Neural progenitor cell (in vitro differentiated cells): ENCODE measurements at regions not wholly inside any gene's neighbourhood (a gene's known extent, or its start where the extent isn't known, plus 50 kb on each side); places are given as distances from the start of the nearest gene placed in this dataset.

Experiments
- DNase-seq: peaks from one replicate; pipeline ENCODE4 v3.0.0-alpha.2; 2016; ENCODE audit warnings: low spot score
- H2AFZ ChIP-seq: fragments of 200-600 bp; sonication (generic); replicated peaks from 2 replicates; pipeline ENCODE4 v1.6.1; 2016; ENCODE audit warnings: antibody characterized with exemption
- H3F3A ChIP-seq: fragments of 200-600 bp; sonication (generic); 2 replicates; pipeline ENCODE4 v1.6.1; 2016; ENCODE audit warnings: antibody characterized with exemption, low read depth
- H3K27ac ChIP-seq: fragments of 200-600 bp; sonication (generic); 2 replicates; pipeline ENCODE4 v1.5.1; 2016; ENCODE audit warnings: mild to moderate bottlenecking
- H3K27me3 ChIP-seq: fragments of 200-600 bp; sonication (generic); 2 replicates; pipeline ENCODE4 v1.6.1; 2016; ENCODE audit warnings: mild to moderate bottlenecking, moderate library complexity
- H3K36me3 ChIP-seq: fragments of 200-600 bp; sonication (generic); 2 replicates; pipeline ENCODE4 v1.5.1; 2016
- H3K4me1 ChIP-seq: fragments of 200-600 bp; sonication (generic); 2 replicates; pipeline ENCODE4 v1.6.1; 2016; ENCODE audit warnings: mixed run types
- H3K4me2 ChIP-seq: fragments of 200-600 bp; sonication (generic); 2 replicates; pipeline ENCODE4 v1.6.1; 2016
- H3K4me3 ChIP-seq: fragments of 200-600 bp; sonication (generic); 2 replicates; pipeline ENCODE4 v1.5.1; 2016
- H3K79me2 ChIP-seq: fragments of 200-600 bp; sonication (generic); 2 replicates; pipeline ENCODE4 v1.6.1; 2016; ENCODE audit warnings: low read depth
- H3K9ac ChIP-seq: fragments of 200-600 bp; sonication (generic); 2 replicates; pipeline ENCODE4 v1.6.1; 2016
- H3K9me3 ChIP-seq: fragments of 200-600 bp; sonication (generic); 2 replicates; pipeline ENCODE4 v1.5.1; 2016; ENCODE audit warnings: low read depth
- H4K20me1 ChIP-seq: fragments of 200-600 bp; sonication (generic); 2 replicates; pipeline ENCODE4 v1.6.1; 2016; ENCODE audit warnings: low read depth
- H3K27ac Mint-ChIP-seq: 3 replicates; pipeline ENCODE4 v1.8.0; 2021; ENCODE audit warnings: mixed read lengths
- H3K27me3 Mint-ChIP-seq: 2 replicates; pipeline ENCODE4 v1.8.0; 2022; ENCODE audit warnings: low read depth, mild to moderate bottlenecking, inconsistent platforms, moderate library complexity, mixed read lengths; ENCODE audit not compliant: insufficient read depth
- H3K36me3 Mint-ChIP-seq: 3 replicates; pipeline ENCODE4 v1.8.0; 2021; ENCODE audit warnings: mixed read lengths
- H3K4me1 Mint-ChIP-seq: 3 replicates; pipeline ENCODE4 v1.8.0; 2021; ENCODE audit warnings: mixed read lengths
- H3K4me3 Mint-ChIP-seq: 3 replicates; pipeline ENCODE4 v1.8.0; 2021; ENCODE audit warnings: mild to moderate bottlenecking, moderate library complexity, mixed read lengths
- H3K9me3 Mint-ChIP-seq: 3 replicates; pipeline ENCODE4 v1.8.0; 2020; ENCODE audit warnings: mixed read lengths
- CTCF ChIP-seq: fragments of 200-600 bp; sonication (generic); IDR thresholded peaks from 2 replicates; pipeline ENCODE4 v1.5.1; 2017; ENCODE audit warnings: antibody characterized with exemption, mild to moderate bottlenecking
- EZH2 ChIP-seq: fragments of 200-600 bp; sonication (generic); IDR thresholded peaks from 2 replicates; pipeline ENCODE4 v1.6.1; 2017; ENCODE audit warnings: antibody characterized with exemption, mild to moderate bottlenecking, moderate library complexity
- EZH2phosphoT487 ChIP-seq: fragments of 200-600 bp; sonication (generic); IDR thresholded peaks from 2 replicates; pipeline ENCODE4 v1.6.1; 2017; ENCODE audit warnings: antibody characterized with exemption

- H3K79me2 ChIP-seq, result no peaks in the 10 kb centered on the region
- DNase-seq, result no peak
- peaks cover 5% of the 10 kb centered on the region for H3F3A ChIP-seq
- H2AFZ ChIP-seq, result no peak overlapping the region
- TF ChIP-seq EZH2phosphoT487 (no peak), EZH2 (no peak), CTCF (no peak)
- no peaks in the 10 kb centered on the region for H3K36me3 Mint-ChIP-seq
- H3K9me3 Mint-ChIP-seq, result no peaks in the 10 kb centered on the region
- peaks cover 31% of the 10 kb centered on the region for H3K4me1 ChIP-seq
- H3K27ac ChIP-seq, result no peak overlapping the region
- no peaks in the 10 kb centered on the region for H3K27me3 ChIP-seq
- peak overlapping the region; percentile 64 for H3K27ac Mint-ChIP-seq
- H3K4me2 ChIP-seq, result no peak overlapping the region
- no peaks in the 10 kb centered on the region for H4K20me1 ChIP-seq
- peaks cover 49% of the 10 kb centered on the region for H3K4me1 Mint-ChIP-seq
- H3K36me3 ChIP-seq, result no peaks in the 10 kb centered on the region
- no peaks in the 10 kb centered on the region for H3K9me3 ChIP-seq
- no peak overlapping the region for H3K4me3 Mint-ChIP-seq
- H3K4me3 ChIP-seq, result no peak overlapping the region
- peaks cover 15% of the 10 kb centered on the region for H3K27me3 Mint-ChIP-seq
- H3K9ac ChIP-seq, result no peak overlapping the region
Observed at GRCh38 chr6:43868467-43868866, 98.5 kb downstream of the VEGFA start.

- H3K27ac ChIP-seq, result no peak overlapping the region
- DNase-seq, result no peak
- Mint-ChIP-seq H3K36me3 (no peaks in the 10 kb centered on the region), H3K27me3 (peaks cover 19% of the 10 kb centered on the region), H3K9me3 (no peaks in the 10 kb centered on the region), H3K4me3 (peak overlapping the region; percentile 26), H3K4me1 (peaks cover 45% of the 10 kb centered on the region), H3K27ac (no peak overlapping the region)
- H3K36me3 ChIP-seq, result no peaks in the 10 kb centered on the region
- no peak overlapping the region for H2AFZ ChIP-seq
- no peak for TF ChIP-seq EZH2
- no peak for TF ChIP-seq CTCF
- TF ChIP-seq EZH2phosphoT487, result no peak
- H3K9me3 ChIP-seq, result no peaks in the 10 kb centered on the region
- H3K79me2 ChIP-seq, result no peaks in the 10 kb centered on the region
- H3K27me3 ChIP-seq, result no peaks in the 10 kb centered on the region
- no peaks in the 10 kb centered on the region for H4K20me1 ChIP-seq
- no peak overlapping the region for H3K4me3 ChIP-seq
- H3K4me2 ChIP-seq, result no peak overlapping the region
- H3K9ac ChIP-seq, result no peak overlapping the region
- H3F3A ChIP-seq, result peaks cover under 1% of the 10 kb centered on the region
- peaks cover 31% of the 10 kb centered on the region for H3K4me1 ChIP-seq
Observed at GRCh38 chr6:43867996-43868395, 98.0 kb downstream of the VEGFA start.

GRCh38 chr6:43867246-43867645 is 97.2 kb downstream of the VEGFA start:
- no peaks in the 10 kb centered on the region for H3K9me3 ChIP-seq
- DNase-seq, result no peak
- H3K4me1 ChIP-seq, result peaks cover 31% of the 10 kb centered on the region
- no peak overlapping the region for H3K4me2 ChIP-seq
- Mint-ChIP-seq H3K27ac (no peak overlapping the region), H3K27me3 (peaks cover 15% of the 10 kb centered on the region), H3K4me3 (no peak overlapping the region), H3K9me3 (no peaks in the 10 kb centered on the region), H3K36me3 (no peaks in the 10 kb centered on the region), H3K4me1 (peaks cover 45% of the 10 kb centered on the region)
- no peaks in the 10 kb centered on the region for H3K36me3 ChIP-seq
- H3F3A ChIP-seq, result no peaks in the 10 kb centered on the region
- no peaks in the 10 kb centered on the region for H3K79me2 ChIP-seq
- H3K27ac ChIP-seq, result no peak overlapping the region
- TF ChIP-seq EZH2phosphoT487 (no peak), EZH2 (no peak), CTCF (no peak)
- H3K4me3 ChIP-seq, result no peak overlapping the region
- H3K9ac ChIP-seq, result no peak overlapping the region
- no peaks in the 10 kb centered on the region for H4K20me1 ChIP-seq
- no peaks in the 10 kb centered on the region for H3K27me3 ChIP-seq
- no peak overlapping the region for H2AFZ ChIP-seq
